AG09309 (cell line): ENCODE measurements at regions not wholly inside any gene's neighbourhood (a gene's known extent, or its start where the extent isn't known, plus 50 kb on each side); places are given as distances from the start of the nearest gene placed in this dataset.

Source experiments
- DNase-seq: peaks from one replicate; pipeline ENCODE4 v3.0.0-alpha.2; 2010; ENCODE audit warnings: low read depth
- H3K4me3 ChIP-seq: 2 replicates; pipeline ENCODE4 v1.5.1; 2011; ENCODE audit warnings: mild to moderate bottlenecking, low read depth, low read length, moderate library complexity; ENCODE audit not compliant: control insufficient read depth
- CTCF ChIP-seq: IDR thresholded peaks from 2 replicates; pipeline ENCODE4 v1.5.1; 2011; ENCODE audit warnings: mild to moderate bottlenecking, low read depth, low read length, inconsistent platforms; ENCODE audit not compliant: insufficient read depth, control insufficient read depth; ENCODE audit errors: missing control alignments

GRCh38 chr1:80445033-80445432 is 1355.7 kb upstream of the ADGRL2 start:
- no peak overlapping the region for H3K4me3 ChIP-seq
- no peak for TF ChIP-seq CTCF
- no peak for DNase-seq

GRCh38 chr1:80444171-80444570 is 1356.6 kb upstream of the ADGRL2 start:
- H3K4me3 ChIP-seq: no peak overlapping the region
- no peak for DNase-seq
- no peak for TF ChIP-seq CTCF

- no peak overlapping the region for H3K4me3 ChIP-seq
- DNase-seq: no peak
- no peak for TF ChIP-seq CTCF
Measured at GRCh38 chr1:80441664-80442063, 1359.1 kb upstream of the ADGRL2 start.

- no peak for TF ChIP-seq CTCF
- H3K4me3 ChIP-seq: no peak overlapping the region
- DNase-seq: no peak
Measured at GRCh38 chr1:80436851-80437250, 1363.9 kb upstream of the ADGRL2 start.

- TF ChIP-seq CTCF: no peak
- no peak overlapping the region for H3K4me3 ChIP-seq
- no peak for DNase-seq
Measured at GRCh38 chr1:80427881-80428280, 1372.9 kb upstream of the ADGRL2 start.

- no peak overlapping the region for H3K4me3 ChIP-seq
- DNase-seq: no peak
- no peak for TF ChIP-seq CTCF
Measured at GRCh38 chr1:80424249-80424648, 1376.5 kb upstream of the ADGRL2 start.

GRCh38 chr1:80418134-80418533 is 1382.6 kb upstream of the ADGRL2 start:
- no peak for TF ChIP-seq CTCF
- DNase-seq: no peak
- no peak overlapping the region for H3K4me3 ChIP-seq
